GM21529 (cell line): ENCODE measurements at regions not wholly inside any gene's neighbourhood (a gene's known extent, or its start where the extent isn't known, plus 50 kb on each side); places are given as distances from the start of the nearest gene placed in this dataset.

ENCODE experiments used
- ATAC-seq: cut with Tn5 transposase; IDR thresholded peaks from one replicate; pipeline ENCODE4 v1.9.1; 2021; ENCODE audit not compliant: unreplicated experiment

DNA sequence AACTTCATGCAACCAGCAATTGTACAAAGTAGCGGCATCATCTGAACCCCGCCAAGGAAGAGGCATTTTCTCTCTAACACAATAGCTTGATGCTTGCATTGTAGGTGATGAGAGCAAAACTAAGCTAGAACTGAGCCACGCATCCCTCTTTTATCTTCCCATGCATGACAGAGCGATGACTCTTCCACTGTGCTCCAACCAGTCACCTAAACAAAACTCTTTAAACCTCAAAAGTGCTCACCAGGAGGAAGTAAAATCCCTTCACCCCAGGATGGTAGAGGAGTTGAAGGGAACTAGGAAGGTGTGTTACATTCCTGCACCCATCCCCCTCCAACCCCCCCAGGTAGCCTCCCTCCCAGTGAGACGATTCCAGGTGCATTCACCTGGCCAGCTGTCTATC is 59.7 kb upstream of the SALL3 start:
- ATAC-seq: no peak

DNA sequence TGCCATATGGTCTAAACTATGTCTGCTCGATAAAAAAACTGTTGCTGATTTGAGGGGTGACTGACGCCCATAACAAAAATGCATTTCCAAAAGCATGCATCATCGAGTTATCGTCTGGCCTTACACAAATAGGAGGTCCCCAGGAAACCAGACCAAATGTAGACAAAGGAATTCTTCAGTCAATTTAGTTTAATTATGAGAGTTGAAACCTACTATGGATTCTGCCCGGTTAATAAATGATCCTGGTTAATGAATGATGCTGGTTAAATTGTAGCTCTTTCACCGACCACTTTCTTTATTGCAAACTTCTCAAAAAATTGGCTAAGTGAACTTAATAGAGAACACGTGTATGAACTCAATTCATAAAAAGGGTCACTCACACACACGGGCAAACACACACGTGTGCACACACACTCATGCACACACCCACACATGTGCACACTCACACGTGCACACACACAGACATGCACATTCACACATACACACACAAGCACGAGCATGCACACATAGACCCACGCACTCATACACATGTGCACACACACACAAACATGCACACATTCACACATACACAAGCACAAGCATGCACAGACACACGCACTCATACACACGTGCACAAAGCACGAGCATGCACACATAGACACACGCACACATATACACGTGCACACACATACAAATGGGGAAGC is 59.0 kb upstream of the SALL3 start:
- no peak for ATAC-seq

DNA sequence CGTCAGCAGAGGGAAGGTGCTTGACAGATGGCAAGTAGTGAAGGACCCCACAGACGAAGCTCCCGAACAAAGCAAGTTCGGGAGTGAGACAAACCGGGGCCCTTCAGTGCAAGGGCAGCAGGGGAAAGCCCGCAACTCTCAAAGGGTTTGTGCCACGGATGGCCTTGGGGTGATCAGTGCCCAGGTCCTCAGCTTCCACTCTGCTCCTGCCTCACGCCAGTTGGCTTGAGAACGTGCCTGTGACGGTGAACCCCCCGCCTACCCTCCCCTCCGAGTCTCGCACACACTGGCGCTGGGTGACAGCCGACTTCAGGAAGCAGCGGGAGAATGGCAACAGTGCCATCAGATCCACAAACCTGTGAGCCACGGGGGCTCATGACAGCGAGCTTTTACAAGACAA is 56.8 kb upstream of the SALL3 start:
- no peak for ATAC-seq

DNA sequence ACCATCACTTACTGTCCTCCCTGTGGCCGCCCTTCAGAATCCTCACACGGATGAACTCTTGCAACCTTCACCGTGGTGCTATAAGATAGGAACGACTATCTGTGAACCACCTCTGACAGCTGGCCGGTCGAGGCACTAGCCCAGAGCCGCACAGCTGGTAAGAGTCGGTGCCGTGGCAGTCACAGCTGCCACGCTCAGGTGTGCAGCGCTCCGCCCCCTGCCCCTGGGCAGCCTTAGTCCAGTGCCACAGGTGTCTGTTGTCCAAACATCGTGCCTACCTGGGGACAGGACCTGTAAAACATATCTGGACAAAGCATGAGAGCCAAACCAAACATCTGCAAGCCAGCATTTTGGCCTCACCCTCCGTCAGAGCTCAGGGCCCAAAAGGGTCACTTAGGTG is 55.3 kb upstream of the SALL3 start:
- ATAC-seq: no peak

DNA sequence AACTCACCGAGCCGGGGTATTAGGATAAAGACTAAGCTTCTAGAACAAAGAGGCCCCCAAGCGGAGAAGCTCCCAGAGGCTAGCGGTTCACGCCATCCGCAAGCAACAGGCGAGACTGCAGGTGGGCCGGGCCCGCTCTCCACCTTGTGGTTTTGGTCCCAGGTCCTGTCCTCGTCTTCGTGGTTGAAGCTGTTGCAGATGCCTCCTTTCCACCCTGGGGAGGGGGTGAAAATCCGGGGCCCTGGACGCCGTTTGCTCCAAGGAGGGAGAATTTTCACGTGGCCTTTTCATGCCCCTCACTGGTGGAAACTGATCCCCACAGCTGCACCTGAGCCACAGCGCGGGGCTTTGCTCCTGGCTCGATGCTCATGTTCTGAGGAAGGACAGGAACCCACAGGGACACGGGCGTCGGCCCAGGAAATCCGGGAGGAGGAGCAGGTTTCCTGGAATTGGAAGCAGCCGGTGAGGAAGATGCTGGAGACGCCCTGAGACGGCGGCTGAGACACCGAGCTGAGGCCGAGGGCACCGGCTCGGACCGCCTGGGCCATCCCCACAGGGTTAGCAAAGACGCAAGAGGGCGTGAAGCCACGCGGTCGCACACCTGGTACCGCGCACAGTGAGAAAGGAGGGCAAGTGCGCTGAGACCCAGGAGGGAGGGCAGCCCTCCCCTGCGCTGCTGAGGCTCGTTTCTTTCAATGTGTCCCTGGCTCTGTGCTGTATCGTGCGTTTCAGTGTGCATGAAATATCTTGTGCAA is 54.7 kb upstream of the SALL3 start:
- no peak for ATAC-seq

DNA sequence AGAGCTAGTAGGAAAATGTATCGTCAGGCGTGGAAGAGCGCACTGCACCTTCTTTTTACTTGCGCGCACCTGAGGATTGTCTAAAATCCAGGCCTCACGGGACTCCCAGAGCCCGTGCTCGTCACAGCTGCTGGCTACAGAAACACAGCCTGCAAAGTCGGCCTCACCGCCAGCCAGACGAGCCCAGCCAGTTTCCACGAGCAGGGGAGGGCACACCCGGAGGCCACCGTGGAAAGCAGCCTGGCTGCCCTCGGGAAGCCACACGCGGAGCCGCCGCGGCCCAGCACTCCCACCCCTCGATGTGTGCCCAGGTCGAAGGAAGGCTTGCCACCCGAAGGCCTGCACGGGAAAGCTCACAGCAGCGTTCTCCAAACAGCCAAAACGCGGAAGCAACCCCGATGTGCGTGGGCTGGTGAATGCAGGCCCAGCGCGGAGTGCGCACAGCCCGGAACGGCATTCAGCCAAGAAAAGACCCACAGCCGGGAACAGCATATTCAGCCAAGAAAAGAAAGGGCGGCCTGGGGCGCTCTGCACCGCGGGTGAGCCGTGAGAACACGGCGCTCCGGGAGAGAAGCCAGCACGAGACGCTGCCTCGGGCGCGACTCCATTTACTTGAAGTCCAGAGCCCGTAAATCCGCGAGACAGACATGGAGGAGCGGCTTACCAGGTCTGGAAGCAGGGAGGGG is 53.9 kb upstream of the SALL3 start:
- ATAC-seq: no peak

DNA sequence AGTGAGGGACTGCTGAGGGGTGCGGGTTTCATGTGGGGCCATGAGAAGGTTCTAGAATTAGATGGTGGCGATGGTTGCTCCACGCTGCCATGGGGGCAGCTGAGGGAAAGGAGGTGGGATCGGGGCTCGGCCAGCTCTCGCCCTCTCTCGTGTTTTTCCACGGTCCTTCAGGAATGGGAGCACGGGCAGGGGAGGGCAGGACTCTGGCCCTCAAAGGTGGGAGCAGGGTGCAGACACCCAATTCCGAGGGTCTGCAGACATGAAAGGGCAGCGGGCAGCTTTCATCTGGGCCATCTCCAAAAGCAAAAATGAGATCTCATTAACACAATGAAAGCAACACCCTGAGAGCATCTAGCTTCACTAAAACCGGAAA is 53.4 kb upstream of the SALL3 start:
- ATAC-seq: no peak

DNA sequence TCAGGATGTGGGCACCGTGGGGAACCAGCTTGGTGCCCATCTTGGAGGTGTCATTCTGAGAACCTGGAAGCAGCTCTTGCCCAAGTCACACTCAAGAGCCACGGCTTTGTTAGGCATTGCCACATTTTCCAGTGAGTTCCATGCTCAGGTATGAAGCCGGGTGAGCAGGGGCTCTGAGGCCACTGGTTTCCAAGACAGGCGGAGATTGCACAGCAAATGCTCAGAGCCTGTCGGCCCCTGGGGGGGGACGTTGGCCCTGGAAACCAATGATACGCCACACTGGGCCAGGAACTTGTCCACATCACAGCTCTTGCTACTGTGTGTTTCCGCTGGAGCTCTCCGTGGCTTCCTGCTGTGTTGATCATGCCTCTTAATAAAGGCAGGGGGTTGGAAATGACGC is 52.5 kb upstream of the SALL3 start:
- no peak for ATAC-seq

DNA sequence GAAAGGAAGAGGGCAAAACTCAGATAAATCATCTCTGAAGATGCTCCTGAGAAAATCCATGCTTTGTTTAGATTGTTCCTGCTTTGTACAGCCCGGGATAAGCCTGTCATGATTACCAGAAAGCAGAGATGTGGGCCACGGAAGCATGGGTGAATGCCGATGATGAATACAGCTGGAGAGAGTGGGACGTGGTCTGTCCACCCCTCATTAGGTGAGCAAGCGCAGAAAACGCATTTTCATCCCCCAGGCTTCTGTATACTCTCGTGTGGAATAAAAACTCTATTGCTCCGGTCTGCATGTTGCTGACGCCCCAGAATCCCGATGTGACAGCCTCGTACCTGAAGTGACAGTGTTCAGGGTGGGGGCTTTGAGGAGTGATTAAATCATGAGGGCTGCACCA is 52.0 kb upstream of the SALL3 start:
- no peak for ATAC-seq

DNA sequence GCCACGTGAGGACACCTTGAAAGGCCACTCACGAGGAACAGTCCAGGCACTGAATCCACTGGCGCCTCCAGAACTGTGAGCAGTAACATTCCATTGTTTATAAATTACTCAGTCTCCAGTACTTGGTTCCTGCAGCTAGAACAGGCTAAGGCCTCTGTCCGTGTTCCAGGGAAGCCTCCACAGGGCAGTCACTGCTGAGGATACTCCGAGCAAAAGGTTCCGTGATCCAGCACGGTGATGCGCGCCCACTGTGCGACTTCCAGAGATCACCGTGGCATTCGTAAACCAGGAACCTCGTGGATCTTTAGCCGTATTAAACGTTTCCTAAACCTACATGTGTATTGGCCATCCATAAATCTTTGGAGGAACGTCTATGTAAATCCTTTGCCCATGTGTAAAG is 51.5 kb upstream of the SALL3 start:
- no peak for ATAC-seq

DNA sequence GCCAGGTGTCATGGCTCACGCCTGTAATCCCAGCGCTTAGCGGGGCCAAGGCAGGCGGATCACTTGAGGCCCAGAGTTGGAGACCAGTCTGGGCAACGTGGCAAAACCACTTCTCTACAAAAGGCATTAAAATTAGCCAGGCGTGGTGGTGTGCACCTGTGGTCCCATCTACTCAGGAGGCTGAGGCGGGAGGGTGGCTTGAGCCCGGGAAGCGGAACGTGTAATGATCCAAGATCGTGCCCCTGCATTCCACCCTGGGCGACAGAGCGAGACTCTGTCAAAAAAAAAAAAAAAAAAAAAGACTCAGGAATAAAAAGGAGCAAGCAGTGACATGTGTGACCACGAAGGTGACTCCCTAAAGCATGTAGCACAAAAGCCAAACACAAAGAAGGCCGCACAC is 50.1 kb upstream of the SALL3 start:
- ATAC-seq: no peak
